ENCODE measurements at regions not wholly inside any gene's neighbourhood (a gene's known extent, or its start where the extent isn't known, plus 50 kb on each side); places are given as distances from the start of the nearest gene placed in this dataset.

GRCh38 chr18:52175406-52175805, 164.6 kb upstream of the DCC start:
- TF ChIP-seq CTCF (IDR thresholded peaks at IDR 0.05) (no peak), EP300 (IDR thresholded peaks at IDR 0.05) (no peak), POLR2A (IDR thresholded peaks at IDR 0.05) (no peak)
- Histone ChIP-seq H3K4me1 (no peaks in the 10 kb centered on the region), H3K27me3 (no peaks in the 10 kb centered on the region), H3K9me3 (no peaks in the 10 kb centered on the region), H3K27ac (no peak overlapping the region), H3K36me3 (no peaks in the 10 kb centered on the region), H3K4me3 (no peak overlapping the region)
- WGBS, 2 donors: 73 to 95% methylated on average over 1 of the region's 1 CpG
- DNase-seq (ENCODE audit: low spot score in 2 of 2): no peak

- no peak for DNase-seq (ENCODE audit: low spot score in 2 of 2)
- 83 to 90% methylated on average over 2 of the region's 2 CpGs for WGBS, 2 donors
- Histone ChIP-seq H3K27me3 (no peaks in the 10 kb centered on the region), H3K36me3 (no peaks in the 10 kb centered on the region), H3K9me3 (no peaks in the 10 kb centered on the region), H3K27ac (no peak overlapping the region), H3K4me1 (no peaks in the 10 kb centered on the region), H3K4me3 (no peak overlapping the region)
- no peak for TF ChIP-seq CTCF (IDR thresholded peaks at IDR 0.05)
- no peak for TF ChIP-seq EP300 (IDR thresholded peaks at IDR 0.05)
- no peak for TF ChIP-seq POLR2A (IDR thresholded peaks at IDR 0.05)
These were observed 156.9 kb upstream of the DCC start for GRCh38 chr18:52183107-52183506.

GRCh38 chr18:52190195-52190594, 149.8 kb upstream of the DCC start:
- no peak overlapping the region for H3K4me3 ChIP-seq
- H3K27me3 ChIP-seq: no peaks in the 10 kb centered on the region
- no peaks in the 10 kb centered on the region for H3K4me1 ChIP-seq
- no peaks in the 10 kb centered on the region for H3K36me3 ChIP-seq
- 77 to 87% methylated on average over 3 of the region's 3 CpGs for WGBS, 2 donors
- no peak for DNase-seq (ENCODE audit: low spot score in 2 of 2)
- H3K9me3 ChIP-seq: no peaks in the 10 kb centered on the region
- H3K27ac ChIP-seq: no peak overlapping the region
- TF ChIP-seq EP300 (IDR thresholded peaks at IDR 0.05) (no peak), POLR2A (IDR thresholded peaks at IDR 0.05) (no peak), CTCF (IDR thresholded peaks at IDR 0.05) (no peak)

- 39 to 49% methylated on average over 5 of the region's 5 CpGs for WGBS, 2 donors
- no peak for DNase-seq (ENCODE audit: low spot score in 2 of 2)
- Histone ChIP-seq H3K4me1 (no peaks in the 10 kb centered on the region), H3K9me3 (no peaks in the 10 kb centered on the region), H3K4me3 (no peak overlapping the region), H3K36me3 (no peaks in the 10 kb centered on the region), H3K27me3 (no peaks in the 10 kb centered on the region), H3K27ac (no peak overlapping the region)
- no peak for TF ChIP-seq EP300 (IDR thresholded peaks at IDR 0.05)
- no peak for TF ChIP-seq CTCF (IDR thresholded peaks at IDR 0.05)
- TF ChIP-seq POLR2A (IDR thresholded peaks at IDR 0.05): no peak
These were observed 149.4 kb upstream of the DCC start for GRCh38 chr18:52190631-52191030.

GRCh38 chr18:52200406-52200805, 139.6 kb upstream of the DCC start:
- 88 to 92% methylated on average over 1 of the region's 1 CpG for WGBS, 2 donors
- H3K27ac ChIP-seq: no peak overlapping the region
- no peaks in the 10 kb centered on the region for H3K4me1 ChIP-seq
- TF ChIP-seq CTCF (IDR thresholded peaks at IDR 0.05): no peak
- no peak for TF ChIP-seq EP300 (IDR thresholded peaks at IDR 0.05)
- no peak for TF ChIP-seq POLR2A (IDR thresholded peaks at IDR 0.05)
- DNase-seq (ENCODE audit: low spot score in 2 of 2): no peak
- no peaks in the 10 kb centered on the region for H3K27me3 ChIP-seq
- H3K9me3 ChIP-seq: no peaks in the 10 kb centered on the region
- no peaks in the 10 kb centered on the region for H3K36me3 ChIP-seq
- H3K4me3 ChIP-seq: no peak overlapping the region
